HG03135 (cell line): ENCODE measurements at regions not wholly inside any gene's neighbourhood (a gene's known extent, or its start where the extent isn't known, plus 50 kb on each side); places are given as distances from the start of the nearest gene placed in this dataset.

Experiments
- ATAC-seq: cut with Tn5 transposase; IDR thresholded peaks from one replicate; pipeline ENCODE4 v1.9.1; 2021; ENCODE audit warnings: mild to moderate bottlenecking, moderate library complexity; ENCODE audit not compliant: unreplicated experiment

DNA sequence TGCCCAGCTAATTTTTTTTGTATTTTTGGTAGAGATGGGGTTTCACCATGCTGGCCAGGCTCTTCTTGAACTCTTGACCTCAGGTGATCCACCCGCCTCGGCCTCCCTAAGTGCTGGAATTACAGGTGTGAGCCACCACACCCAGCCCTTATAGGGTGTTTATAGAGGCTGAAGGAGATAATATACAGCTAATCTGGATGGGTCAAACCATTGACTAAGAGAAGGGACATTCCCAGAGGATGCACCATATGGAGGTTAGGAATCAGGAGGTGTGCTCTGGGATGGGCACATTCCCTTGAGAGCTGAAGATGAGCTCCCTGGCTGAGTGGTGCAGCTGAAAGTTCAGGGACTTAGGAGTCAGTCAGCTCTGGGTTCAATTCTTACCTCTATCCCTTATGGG is 68.3 kb upstream of the SHISA3 start:
- no peak for ATAC-seq

DNA sequence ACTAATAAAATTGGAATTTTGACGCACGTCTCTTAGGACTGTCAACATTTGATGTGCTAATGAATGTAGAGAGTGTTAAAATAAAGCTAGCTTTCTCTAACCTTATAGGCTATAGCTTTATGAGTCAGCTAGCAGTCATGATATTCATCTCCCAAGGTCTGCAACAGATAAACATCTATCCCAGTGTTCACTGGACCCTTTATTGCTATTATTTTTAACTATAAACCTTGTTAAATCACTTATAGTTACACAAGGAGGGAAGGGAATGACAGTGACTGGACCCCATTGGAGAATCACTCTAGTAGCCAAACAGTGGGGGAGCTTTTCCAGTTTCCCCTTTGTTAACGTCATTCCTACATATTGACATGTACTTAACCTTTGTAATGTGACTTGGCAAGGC is 67.9 kb upstream of the SHISA3 start:
- no peak for ATAC-seq

DNA sequence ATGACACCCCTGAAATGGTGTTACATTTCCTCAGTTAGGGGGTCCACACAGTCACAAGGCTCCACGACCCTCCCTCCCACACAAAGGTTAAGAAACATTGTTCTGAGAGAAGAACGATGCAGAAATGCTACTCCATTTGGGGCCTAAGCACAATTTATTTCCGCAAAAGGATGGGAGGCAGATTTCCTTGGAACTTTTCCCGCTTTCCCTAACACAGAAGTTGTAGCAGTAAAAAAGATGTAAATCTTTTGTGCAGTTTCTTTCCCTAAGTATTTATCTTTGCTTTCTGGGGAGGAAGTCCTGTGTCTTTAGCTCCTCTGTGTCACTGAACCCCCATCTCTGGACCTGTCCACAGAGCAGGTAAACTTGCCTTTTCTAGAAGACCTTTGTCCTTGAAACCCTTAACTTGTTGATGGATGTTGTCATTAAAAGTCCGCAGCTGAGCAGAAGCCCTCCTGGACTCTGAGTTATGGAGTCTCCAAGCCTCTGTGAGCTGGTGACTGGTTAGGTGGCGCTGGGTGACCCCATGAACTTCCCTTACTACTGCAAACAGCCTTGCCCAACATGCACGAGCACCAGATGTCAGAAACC is 67.2 kb upstream of the SHISA3 start:
- no peak for ATAC-seq

DNA sequence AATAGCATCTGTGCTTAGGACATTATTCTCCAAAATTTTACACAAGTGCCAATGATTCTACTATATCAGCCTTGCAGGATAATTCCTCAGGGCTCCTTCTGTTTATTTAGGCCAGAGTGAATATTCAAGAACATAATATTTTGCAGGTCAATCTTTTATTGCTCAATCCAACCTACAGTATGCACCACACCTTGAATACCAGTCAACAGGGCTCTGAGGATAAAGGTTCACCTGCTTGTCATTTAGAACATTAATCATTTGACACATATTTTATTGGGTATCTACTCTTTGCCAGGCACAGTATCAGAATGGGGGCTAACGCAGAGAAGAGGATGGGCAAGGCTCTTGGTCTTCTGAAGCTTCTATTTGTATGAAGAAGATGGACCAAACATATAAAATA is 66.2 kb upstream of the SHISA3 start:
- ATAC-seq = no peak

DNA sequence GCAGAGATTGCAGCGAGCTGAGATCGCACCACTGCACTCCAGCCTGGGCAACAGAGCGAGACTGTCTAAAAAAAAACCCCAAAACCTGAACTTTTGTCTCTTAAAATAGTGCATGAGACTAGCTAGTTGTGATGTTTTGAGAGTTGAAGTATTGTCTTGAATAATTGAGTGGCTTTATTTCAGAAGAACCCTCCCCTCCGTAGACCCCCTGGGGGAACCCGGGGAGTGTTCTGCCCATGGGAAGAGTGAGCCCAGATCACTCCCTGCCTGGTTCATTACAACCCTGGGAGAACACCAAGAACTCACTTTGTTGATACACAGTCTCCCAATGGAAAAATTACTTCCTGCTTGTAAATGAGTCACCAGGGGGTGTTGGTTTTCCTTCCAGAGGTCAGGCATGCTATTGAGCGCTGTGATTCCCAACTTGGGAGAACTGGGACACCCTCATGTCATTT is 65.3 kb upstream of the SHISA3 start:
- ATAC-seq = no peak

DNA sequence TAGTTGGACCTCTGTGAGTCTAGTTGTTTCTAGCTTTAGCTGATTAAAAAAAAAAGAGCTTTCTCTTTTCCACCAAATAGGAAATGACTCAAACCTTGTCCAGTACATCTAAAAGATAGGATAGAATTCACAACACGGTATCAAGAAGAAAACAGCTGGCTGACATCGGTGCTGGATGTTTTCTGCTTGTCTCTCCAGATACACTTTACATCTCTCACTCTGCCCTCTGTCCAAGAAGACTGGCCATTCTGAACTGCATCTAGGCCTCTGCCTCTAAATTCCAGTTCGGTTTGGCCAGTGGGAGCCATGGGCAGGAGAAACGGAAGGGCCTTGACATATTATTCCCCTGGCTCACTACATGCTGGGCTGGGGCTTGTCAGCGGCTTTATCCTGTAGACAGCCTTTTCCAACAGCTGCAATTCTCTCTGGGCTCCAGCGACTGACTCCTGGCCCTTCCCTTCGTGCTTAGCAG is 57.3 kb upstream of the SHISA3 start:
- ATAC-seq = no peak

DNA sequence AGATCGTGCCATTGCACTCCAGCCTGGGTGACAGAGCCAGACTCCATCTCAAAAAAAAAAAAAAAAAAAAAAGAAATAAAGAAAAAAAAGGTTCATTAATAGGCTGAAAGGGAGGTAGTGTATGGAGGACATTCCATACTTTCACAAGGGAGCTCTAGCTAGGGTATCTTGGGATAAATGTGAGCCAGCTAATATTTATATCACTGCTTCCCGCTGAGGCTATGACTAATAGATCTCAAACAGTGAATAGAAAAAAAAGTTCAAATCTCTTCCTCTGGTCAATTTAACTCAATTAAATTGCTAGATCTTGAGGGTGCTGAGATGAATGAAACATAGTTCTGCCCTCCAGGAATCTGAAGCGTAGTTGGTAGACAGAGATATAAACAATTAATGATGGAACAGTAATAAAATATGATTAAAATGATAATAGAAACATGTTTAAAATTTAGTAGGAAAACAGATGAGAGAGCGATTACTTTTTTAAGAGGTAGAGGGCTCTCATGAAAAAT is 55.7 kb upstream of the SHISA3 start:
- ATAC-seq = no peak

DNA sequence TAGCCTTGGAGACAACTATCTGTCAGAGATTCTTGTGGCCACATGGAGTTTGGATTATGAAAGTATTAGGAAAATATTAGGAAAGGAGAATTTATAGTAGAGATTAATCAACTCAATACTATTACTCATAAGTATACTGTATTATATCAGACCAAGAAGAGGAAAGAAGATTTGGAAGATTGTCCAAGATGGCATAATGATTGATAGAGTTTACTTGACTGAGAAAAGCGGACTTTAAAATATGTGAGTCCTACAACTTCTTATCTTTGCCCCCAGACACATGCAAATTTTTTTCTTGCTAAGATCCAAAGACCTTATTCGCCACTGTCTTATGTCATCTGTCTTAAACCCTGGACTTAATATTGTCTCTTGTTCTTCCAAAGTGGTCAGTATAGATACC is 54.8 kb upstream of the SHISA3 start:
- ATAC-seq = no peak

DNA sequence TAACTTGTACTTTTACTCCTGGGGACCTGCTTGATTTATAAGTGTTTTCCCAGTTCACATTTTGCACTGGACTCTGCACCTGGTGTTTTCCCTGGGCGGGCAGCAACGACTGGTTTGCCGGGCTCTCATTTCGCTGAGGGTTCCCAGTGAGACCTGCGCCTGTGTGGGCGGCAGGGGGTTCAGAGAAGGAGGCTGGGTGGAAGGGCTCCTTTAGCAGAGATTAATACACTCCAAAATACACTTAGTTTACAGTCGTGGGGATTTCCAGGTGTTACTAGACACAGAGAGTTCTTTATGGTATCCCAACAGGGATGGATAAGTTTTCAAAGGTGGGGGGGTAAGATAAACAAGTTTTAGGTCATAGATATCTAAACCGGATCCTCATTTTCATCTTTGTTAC is 53.0 kb upstream of the SHISA3 start:
- no peak for ATAC-seq

DNA sequence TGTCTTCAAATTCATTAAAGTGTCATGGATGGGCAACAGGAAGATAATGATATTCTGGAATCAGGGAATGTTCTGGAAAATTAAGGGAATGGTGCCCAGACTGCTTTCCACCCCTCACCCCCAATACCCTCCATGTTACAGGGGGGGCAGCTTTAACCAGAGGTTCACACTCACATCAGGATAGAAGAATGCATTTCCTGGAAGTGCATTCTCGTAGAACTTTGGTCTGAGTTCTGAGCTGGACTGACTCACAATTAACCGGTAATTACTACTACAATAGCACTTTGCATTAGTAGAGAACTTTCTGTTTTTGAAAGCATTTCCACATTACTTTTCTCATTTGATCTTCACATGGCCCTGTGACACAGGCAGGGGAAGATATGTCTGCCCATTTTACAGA is 52.5 kb upstream of the SHISA3 start:
- no peak for ATAC-seq

DNA sequence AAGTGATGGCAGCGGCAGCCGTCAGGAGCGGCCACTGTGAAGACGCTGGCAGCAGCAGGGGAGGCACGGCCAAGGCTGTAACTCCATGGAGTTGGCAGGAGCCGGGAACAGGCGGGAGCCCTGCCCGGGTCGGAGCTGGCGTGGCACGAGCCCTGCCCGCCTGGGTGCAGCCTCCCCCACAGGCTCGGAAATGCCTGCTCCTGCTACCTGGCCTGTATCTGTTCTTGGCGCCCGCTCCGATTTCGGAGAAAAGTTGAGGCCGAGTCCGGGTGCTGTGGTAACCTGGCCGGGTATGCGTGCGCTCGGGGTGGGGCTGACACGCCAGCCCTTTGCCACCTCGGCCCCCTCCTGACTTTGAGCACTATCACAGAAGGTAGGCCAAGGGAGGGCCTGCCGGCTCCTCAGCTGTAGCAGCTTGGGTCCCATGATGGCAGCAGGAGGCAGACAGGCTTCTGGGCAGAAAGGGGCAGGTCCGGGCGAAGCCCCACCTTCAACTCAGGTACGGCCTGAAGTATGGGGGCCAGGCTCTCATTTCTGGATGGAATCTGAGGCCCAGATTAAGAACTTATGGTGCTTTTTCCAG is 51.2 kb upstream of the SHISA3 start:
- ATAC-seq = no peak

DNA sequence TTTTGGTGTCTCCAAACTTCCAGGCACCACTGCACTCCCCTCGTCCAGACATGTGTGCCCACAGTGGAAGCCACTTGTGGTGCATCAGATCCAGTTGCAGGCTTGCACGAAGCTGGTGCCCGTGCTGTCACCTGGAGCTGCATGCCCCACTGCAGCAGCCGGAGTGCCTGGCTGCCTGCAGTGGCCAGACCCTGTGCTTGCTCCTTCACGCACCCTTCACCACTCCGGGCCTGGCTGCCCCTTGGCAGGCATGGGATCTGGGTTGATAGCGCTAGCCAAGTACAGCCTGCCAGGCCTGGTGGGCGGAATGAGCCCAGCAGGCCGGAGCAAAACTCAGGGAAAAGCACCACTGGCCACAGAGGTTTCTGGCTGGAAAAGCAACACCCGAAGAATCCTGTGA is 50.2 kb upstream of the SHISA3 start:
- no peak for ATAC-seq
